ENCODE measurements at regions not wholly inside any gene's neighbourhood (a gene's known extent, or its start where the extent isn't known, plus 50 kb on each side); places are given as distances from the start of the nearest gene placed in this dataset.

GRCh38 chr5:88419931-88420330 is 151.3 kb upstream of the TMEM161B start:
- H3K27ac ChIP-seq (ENCODE audit: low read depth in 2 of 2, low read length in 2 of 2) = no peak overlapping the region
- H3K4me3 ChIP-seq (ENCODE audit: low read length in 2 of 2) = no peak overlapping the region
- H3K27me3 ChIP-seq (ENCODE audit: control insufficient read depth in 2 of 2, insufficient read depth in 2 of 2, low read length in 2 of 2) = no peaks in the 10 kb centered on the region
- H3K36me3 ChIP-seq (ENCODE audit: control insufficient read depth in 2 of 2, insufficient read depth in 2 of 2, low read length in 2 of 2) = no peaks in the 10 kb centered on the region
- H3K4me1 ChIP-seq (ENCODE audit: control insufficient read depth in 2 of 2, insufficient read depth in 2 of 2, low read length in 2 of 2) = no peaks in the 10 kb centered on the region
- no peaks in the 10 kb centered on the region for H3K9me3 ChIP-seq (ENCODE audit: control insufficient read depth in 2 of 2, low read length in 2 of 2)
- no peak overlapping the region for H3K9ac ChIP-seq (ENCODE audit: low read depth in 1 of 2, low read length in 2 of 2)

GRCh38 chr5:88407341-88407740 is 138.7 kb upstream of the TMEM161B start:
- Histone ChIP-seq H3K4me3 (ENCODE audit: low read length in 2 of 2) (no peak overlapping the region), H3K9me3 (ENCODE audit: control insufficient read depth in 2 of 2, low read length in 2 of 2) (no peaks in the 10 kb centered on the region), H3K9ac (ENCODE audit: low read depth in 1 of 2, low read length in 2 of 2) (no peak overlapping the region), H3K27ac (ENCODE audit: low read depth in 2 of 2, low read length in 2 of 2) (no peak overlapping the region), H3K4me1 (ENCODE audit: control insufficient read depth in 2 of 2, insufficient read depth in 2 of 2, low read length in 2 of 2) (no peaks in the 10 kb centered on the region), H3K27me3 (ENCODE audit: control insufficient read depth in 2 of 2, insufficient read depth in 2 of 2, low read length in 2 of 2) (no peaks in the 10 kb centered on the region), H3K36me3 (ENCODE audit: control insufficient read depth in 2 of 2, insufficient read depth in 2 of 2, low read length in 2 of 2) (no peaks in the 10 kb centered on the region)

- H3K27me3 ChIP-seq (ENCODE audit: control insufficient read depth in 2 of 2, insufficient read depth in 2 of 2, low read length in 2 of 2) = no peaks in the 10 kb centered on the region
- no peaks in the 10 kb centered on the region for H3K36me3 ChIP-seq (ENCODE audit: control insufficient read depth in 2 of 2, insufficient read depth in 2 of 2, low read length in 2 of 2)
- no peaks in the 10 kb centered on the region for H3K4me1 ChIP-seq (ENCODE audit: control insufficient read depth in 2 of 2, insufficient read depth in 2 of 2, low read length in 2 of 2)
- no peak overlapping the region for H3K27ac ChIP-seq (ENCODE audit: low read depth in 2 of 2, low read length in 2 of 2)
- H3K4me3 ChIP-seq (ENCODE audit: low read length in 2 of 2) = no peak overlapping the region
- H3K9ac ChIP-seq (ENCODE audit: low read depth in 1 of 2, low read length in 2 of 2) = no peak overlapping the region
- no peaks in the 10 kb centered on the region for H3K9me3 ChIP-seq (ENCODE audit: control insufficient read depth in 2 of 2, low read length in 2 of 2)
Observed at GRCh38 chr5:88405783-88406182, 137.1 kb upstream of the TMEM161B start.

- no peak overlapping the region for H3K27ac ChIP-seq (ENCODE audit: low read depth in 2 of 2, low read length in 2 of 2)
- H3K4me3 ChIP-seq (ENCODE audit: low read length in 2 of 2) = no peak overlapping the region
- H3K9ac ChIP-seq (ENCODE audit: low read depth in 1 of 2, low read length in 2 of 2) = no peak overlapping the region
- no peaks in the 10 kb centered on the region for H3K9me3 ChIP-seq (ENCODE audit: control insufficient read depth in 2 of 2, low read length in 2 of 2)
- H3K4me1 ChIP-seq (ENCODE audit: control insufficient read depth in 2 of 2, insufficient read depth in 2 of 2, low read length in 2 of 2) = no peaks in the 10 kb centered on the region
- no peaks in the 10 kb centered on the region for H3K27me3 ChIP-seq (ENCODE audit: control insufficient read depth in 2 of 2, insufficient read depth in 2 of 2, low read length in 2 of 2)
- no peaks in the 10 kb centered on the region for H3K36me3 ChIP-seq (ENCODE audit: control insufficient read depth in 2 of 2, insufficient read depth in 2 of 2, low read length in 2 of 2)
Observed at GRCh38 chr5:88404405-88404804, 135.8 kb upstream of the TMEM161B start.

GRCh38 chr5:88401686-88402085 is 133.0 kb upstream of the TMEM161B start:
- Histone ChIP-seq H3K9me3 (ENCODE audit: control insufficient read depth in 2 of 2, low read length in 2 of 2) (no peaks in the 10 kb centered on the region), H3K27me3 (ENCODE audit: control insufficient read depth in 2 of 2, insufficient read depth in 2 of 2, low read length in 2 of 2) (no peaks in the 10 kb centered on the region), H3K36me3 (ENCODE audit: control insufficient read depth in 2 of 2, insufficient read depth in 2 of 2, low read length in 2 of 2) (no peaks in the 10 kb centered on the region), H3K4me1 (ENCODE audit: control insufficient read depth in 2 of 2, insufficient read depth in 2 of 2, low read length in 2 of 2) (no peaks in the 10 kb centered on the region), H3K9ac (ENCODE audit: low read depth in 1 of 2, low read length in 2 of 2) (no peak overlapping the region), H3K27ac (ENCODE audit: low read depth in 2 of 2, low read length in 2 of 2) (no peak overlapping the region), H3K4me3 (ENCODE audit: low read length in 2 of 2) (no peak overlapping the region)

- Histone ChIP-seq H3K4me3 (ENCODE audit: low read length in 2 of 2) (no peak overlapping the region), H3K4me1 (ENCODE audit: control insufficient read depth in 2 of 2, insufficient read depth in 2 of 2, low read length in 2 of 2) (no peaks in the 10 kb centered on the region), H3K9me3 (ENCODE audit: control insufficient read depth in 2 of 2, low read length in 2 of 2) (no peaks in the 10 kb centered on the region), H3K9ac (ENCODE audit: low read depth in 1 of 2, low read length in 2 of 2) (no peak overlapping the region), H3K36me3 (ENCODE audit: control insufficient read depth in 2 of 2, insufficient read depth in 2 of 2, low read length in 2 of 2) (no peaks in the 10 kb centered on the region), H3K27ac (ENCODE audit: low read depth in 2 of 2, low read length in 2 of 2) (no peak overlapping the region), H3K27me3 (ENCODE audit: control insufficient read depth in 2 of 2, insufficient read depth in 2 of 2, low read length in 2 of 2) (no peaks in the 10 kb centered on the region)
Observed at GRCh38 chr5:88401228-88401627, 132.6 kb upstream of the TMEM161B start.

- no peaks in the 10 kb centered on the region for H3K4me1 ChIP-seq (ENCODE audit: control insufficient read depth in 2 of 2, insufficient read depth in 2 of 2, low read length in 2 of 2)
- H3K36me3 ChIP-seq (ENCODE audit: control insufficient read depth in 2 of 2, insufficient read depth in 2 of 2, low read length in 2 of 2) = no peaks in the 10 kb centered on the region
- no peak overlapping the region for H3K27ac ChIP-seq (ENCODE audit: low read depth in 2 of 2, low read length in 2 of 2)
- no peaks in the 10 kb centered on the region for H3K27me3 ChIP-seq (ENCODE audit: control insufficient read depth in 2 of 2, insufficient read depth in 2 of 2, low read length in 2 of 2)
- H3K9ac ChIP-seq (ENCODE audit: low read depth in 1 of 2, low read length in 2 of 2) = no peak overlapping the region
- no peak overlapping the region for H3K4me3 ChIP-seq (ENCODE audit: low read length in 2 of 2)
- no peaks in the 10 kb centered on the region for H3K9me3 ChIP-seq (ENCODE audit: control insufficient read depth in 2 of 2, low read length in 2 of 2)
Observed at GRCh38 chr5:88399561-88399960, 130.9 kb upstream of the TMEM161B start.

- Histone ChIP-seq H3K9me3 (ENCODE audit: control insufficient read depth in 2 of 2, low read length in 2 of 2) (no peaks in the 10 kb centered on the region), H3K27ac (ENCODE audit: low read depth in 2 of 2, low read length in 2 of 2) (no peak overlapping the region), H3K4me1 (ENCODE audit: control insufficient read depth in 2 of 2, insufficient read depth in 2 of 2, low read length in 2 of 2) (no peaks in the 10 kb centered on the region), H3K4me3 (ENCODE audit: low read length in 2 of 2) (no peak overlapping the region), H3K9ac (ENCODE audit: low read depth in 1 of 2, low read length in 2 of 2) (no peak overlapping the region), H3K36me3 (ENCODE audit: control insufficient read depth in 2 of 2, insufficient read depth in 2 of 2, low read length in 2 of 2) (no peaks in the 10 kb centered on the region), H3K27me3 (ENCODE audit: control insufficient read depth in 2 of 2, insufficient read depth in 2 of 2, low read length in 2 of 2) (no peaks in the 10 kb centered on the region)
Observed at GRCh38 chr5:88398316-88398715, 129.7 kb upstream of the TMEM161B start.

GRCh38 chr5:88396751-88397281 is 128.2 kb upstream of the TMEM161B start:
- Histone ChIP-seq H3K36me3 (ENCODE audit: control insufficient read depth in 2 of 2, insufficient read depth in 2 of 2, low read length in 2 of 2) (no peaks in the 10 kb centered on the region), H3K4me3 (ENCODE audit: low read length in 2 of 2) (no peak overlapping the region), H3K27ac (ENCODE audit: low read depth in 2 of 2, low read length in 2 of 2) (no peak overlapping the region), H3K27me3 (ENCODE audit: control insufficient read depth in 2 of 2, insufficient read depth in 2 of 2, low read length in 2 of 2) (no peaks in the 10 kb centered on the region), H3K9me3 (ENCODE audit: control insufficient read depth in 2 of 2, low read length in 2 of 2) (no peaks in the 10 kb centered on the region), H3K9ac (ENCODE audit: low read depth in 1 of 2, low read length in 2 of 2) (no peak overlapping the region), H3K4me1 (ENCODE audit: control insufficient read depth in 2 of 2, insufficient read depth in 2 of 2, low read length in 2 of 2) (no peaks in the 10 kb centered on the region)

GRCh38 chr5:88396000-88396535 is 127.4 kb upstream of the TMEM161B start:
- no peak overlapping the region for H3K4me3 ChIP-seq (ENCODE audit: low read length in 2 of 2)
- H3K27me3 ChIP-seq (ENCODE audit: control insufficient read depth in 2 of 2, insufficient read depth in 2 of 2, low read length in 2 of 2) = no peaks in the 10 kb centered on the region
- no peaks in the 10 kb centered on the region for H3K36me3 ChIP-seq (ENCODE audit: control insufficient read depth in 2 of 2, insufficient read depth in 2 of 2, low read length in 2 of 2)
- no peaks in the 10 kb centered on the region for H3K4me1 ChIP-seq (ENCODE audit: control insufficient read depth in 2 of 2, insufficient read depth in 2 of 2, low read length in 2 of 2)
- H3K9ac ChIP-seq (ENCODE audit: low read depth in 1 of 2, low read length in 2 of 2) = no peak overlapping the region
- H3K9me3 ChIP-seq (ENCODE audit: control insufficient read depth in 2 of 2, low read length in 2 of 2) = no peaks in the 10 kb centered on the region
- H3K27ac ChIP-seq (ENCODE audit: low read depth in 2 of 2, low read length in 2 of 2) = no peak overlapping the region

GRCh38 chr5:88395264-88395663 is 126.6 kb upstream of the TMEM161B start:
- H3K4me3 ChIP-seq (ENCODE audit: low read length in 2 of 2) = no peak overlapping the region
- H3K4me1 ChIP-seq (ENCODE audit: control insufficient read depth in 2 of 2, insufficient read depth in 2 of 2, low read length in 2 of 2) = no peaks in the 10 kb centered on the region

More at GRCh38 chr5:88395264-88395663, 126.6 kb upstream of the TMEM161B start:
- H3K9ac ChIP-seq (ENCODE audit: low read depth in 1 of 2, low read length in 2 of 2) = no peak overlapping the region
- no peaks in the 10 kb centered on the region for H3K27me3 ChIP-seq (ENCODE audit: control insufficient read depth in 2 of 2, insufficient read depth in 2 of 2, low read length in 2 of 2)
- no peaks in the 10 kb centered on the region for H3K9me3 ChIP-seq (ENCODE audit: control insufficient read depth in 2 of 2, low read length in 2 of 2)
- H3K27ac ChIP-seq (ENCODE audit: low read depth in 2 of 2, low read length in 2 of 2) = no peak overlapping the region
- no peaks in the 10 kb centered on the region for H3K36me3 ChIP-seq (ENCODE audit: control insufficient read depth in 2 of 2, insufficient read depth in 2 of 2, low read length in 2 of 2)

Data from mucosa of rectum (tissue), 2 donors.